HEK293 (cell line): ENCODE measurements at regions not wholly inside any gene's neighbourhood (a gene's known extent, or its start where the extent isn't known, plus 50 kb on each side); places are given as distances from the start of the nearest gene placed in this dataset.

ENCODE experiments used
- CTCF ChIA-PET: fragments of 350-600 bp; formaldehyde crosslinking; extraction: SDS; loops from one replicate; lab custom pipeline; 2021; ENCODE audit warnings: antibody characterized with exemption; lab: Yijun Ruan, JAX
- POLR2A ChIA-PET: fragments of 300-600 bp; formaldehyde crosslinking; extraction: SDS; loops from one replicate; lab custom pipeline; 2020; ENCODE audit warnings: antibody characterized with exemption, inconsistent platforms; lab: Yijun Ruan, JAX
- H3K27ac ChIP-seq: fragments of 200-500 bp; sonication (Bioruptor generic); 2 replicates; pipeline ENCODE4 v1.5.1; 2014; ENCODE audit warnings: low read depth, low read length, control low read depth, inconsistent platforms; ENCODE audit errors: extremely low read depth
- H3K36me3 ChIP-seq, 2 experiments: fragments of 200-500 bp in 1 of 2; sonication (Bioruptor generic) in 1 of 2; 1 replicate in 1 of 2; 2 replicates in 1 of 2; pipeline ENCODE4 v1.5.1; 2014 to 2017; ENCODE audit warnings: inconsistent platforms in 2 of 2, low read length in 2 of 2; ENCODE audit not compliant: control insufficient read depth in 2 of 2, insufficient read depth in 1 of 2
- H3K4me1 ChIP-seq: fragments of 200-500 bp; sonication (Bioruptor generic); 2 replicates; pipeline ENCODE4 v1.5.1; 2014; ENCODE audit warnings: mild to moderate bottlenecking, low read length, inconsistent platforms; ENCODE audit not compliant: control insufficient read depth, insufficient read depth
- H3K4me3 ChIP-seq: 2 replicates; pipeline ENCODE4 v1.5.1; 2011; ENCODE audit warnings: low read depth, mild to moderate bottlenecking, control low read depth, low read length, moderate library complexity
- H3K9me3 ChIP-seq: fragments of 200-500 bp; sonication (Bioruptor generic); 2 replicates; pipeline ENCODE4 v1.5.1; 2014; ENCODE audit warnings: low read depth, low read length, inconsistent platforms; ENCODE audit not compliant: control insufficient read depth, insufficient read depth
- KLF8 ChIP-seq: fragments of 450-650 bp; formaldehyde crosslinking; IDR thresholded peaks from 2 replicates; pipeline ENCODE4 v1.5.1; 2016; ENCODE audit warnings: missing biosample characterization, missing genetic modification characterization
- MEIS1 ChIP-seq: sonication (generic); formaldehyde crosslinking; IDR thresholded peaks from 2 replicates; pipeline ENCODE4 v1.8.1; 2022; ENCODE audit warnings: missing genetic modification reagents, mild to moderate bottlenecking, borderline replicate concordance
- PRDM1 ChIP-seq: fragments of 450-650 bp; formaldehyde crosslinking; IDR thresholded peaks from 2 replicates; pipeline ENCODE4; 2016; ENCODE audit warnings: missing biosample characterization, missing genetic modification characterization
- PRDM2 ChIP-seq: fragments of 450-650 bp; formaldehyde crosslinking; IDR thresholded peaks from 2 replicates; pipeline ENCODE4 v1.5.1; 2016; ENCODE audit warnings: missing biosample characterization, missing genetic modification characterization, borderline replicate concordance
- ZNF169 ChIP-seq: fragments of 450-650 bp; formaldehyde crosslinking; IDR thresholded peaks from 2 replicates; pipeline ENCODE4 v1.5.1; 2016; ENCODE audit warnings: missing biosample characterization, missing genetic modification characterization
- ZNF202 ChIP-seq: fragments of 450-650 bp; formaldehyde crosslinking; IDR thresholded peaks from 2 replicates; pipeline ENCODE4 v1.5.1; 2016; ENCODE audit warnings: missing biosample characterization, missing genetic modification characterization, borderline replicate concordance
- ZNF280C ChIP-seq: fragments of 450-650 bp; formaldehyde crosslinking; IDR thresholded peaks from 2 replicates; pipeline ENCODE4 v1.5.1; 2016; ENCODE audit warnings: missing biosample characterization, missing genetic modification characterization
- ZNF280D ChIP-seq: fragments of 450-650 bp; formaldehyde crosslinking; IDR thresholded peaks from 2 replicates; pipeline ENCODE4 v1.5.1; 2016; ENCODE audit warnings: missing biosample characterization, missing genetic modification characterization
- ZNF341 ChIP-seq: fragments of 450-650 bp; formaldehyde crosslinking; IDR thresholded peaks from 2 replicates; pipeline ENCODE4; 2016; ENCODE audit warnings: low read depth, missing biosample characterization, missing genetic modification characterization
- ZNF362 ChIP-seq: fragments of 450-650 bp; formaldehyde crosslinking; IDR thresholded peaks from 2 replicates; pipeline ENCODE4 v1.5.1; 2016; ENCODE audit warnings: missing biosample characterization, missing genetic modification characterization
- ZNF398 ChIP-seq: fragments of 450-650 bp; formaldehyde crosslinking; IDR thresholded peaks from 2 replicates; pipeline ENCODE4 v1.5.1; 2017; ENCODE audit warnings: missing biosample characterization, missing genetic modification characterization
- ZNF423 ChIP-seq: fragments of 450-650 bp; formaldehyde crosslinking; IDR thresholded peaks from 2 replicates; pipeline ENCODE4 v1.5.1; 2016; ENCODE audit warnings: missing biosample characterization, missing genetic modification characterization
- ZNF433 ChIP-seq: fragments of 450-650 bp; formaldehyde crosslinking; IDR thresholded peaks from 2 replicates; pipeline ENCODE4 v1.5.1; 2016; ENCODE audit warnings: missing biosample characterization, missing genetic modification characterization, low read depth
- ZNF670 ChIP-seq: fragments of 450-650 bp; formaldehyde crosslinking; IDR thresholded peaks from 2 replicates; pipeline ENCODE4 v1.5.1; 2016; ENCODE audit warnings: missing biosample characterization, missing genetic modification characterization, low read depth
- ZSCAN5A ChIP-seq: fragments of 450-650 bp; formaldehyde crosslinking; IDR thresholded peaks from 2 replicates; pipeline ENCODE4 v1.5.1; 2016; ENCODE audit warnings: missing biosample characterization, missing genetic modification characterization

GRCh38 chr4:60368986-60369385 is 831.1 kb upstream of the ADGRL3 start:
- ChIA-PET CTCF (no interaction called here), POLR2A (no interaction called here)
- Histone ChIP-seq H3K36me3 (no peaks in the 10 kb centered on the region), H3K4me3 (no peak overlapping the region), H3K9me3 (no peaks in the 10 kb centered on the region), H3K4me1 (no peaks in the 10 kb centered on the region), H3K27ac (no peak overlapping the region)
- no peak for TF ChIP-seq ZNF423
- no peak for TF ChIP-seq PRDM1 (tag by site-specific recombination)
- TF ChIP-seq ZSCAN5A (tag by site-specific recombination): no peak
- TF ChIP-seq ZNF341 (tag by site-specific recombination): no peak
- no peak for TF ChIP-seq ZNF433 (tag by site-specific recombination)
- TF ChIP-seq PRDM2 (tag by site-specific recombination): no peak
- TF ChIP-seq ZNF169 (tag by site-specific recombination): no peak
- TF ChIP-seq ZNF280D (tag by site-specific recombination): no peak
- TF ChIP-seq MEIS1 (CRISPR knock-in tag): no peak
- no peak for TF ChIP-seq ZNF362
- TF ChIP-seq KLF8 (tag by site-specific recombination): no peak
- no peak for TF ChIP-seq ZNF670
- no peak for TF ChIP-seq ZNF202 (tag by site-specific recombination)
- TF ChIP-seq ZNF280C (tag by site-specific recombination): no peak
- TF ChIP-seq ZNF398 (tag by site-specific recombination): no peak
